GM19240 (cell line): ENCODE measurements at regions not wholly inside any gene's neighbourhood (a gene's known extent, or its start where the extent isn't known, plus 50 kb on each side); places are given as distances from the start of the nearest gene placed in this dataset.

Source experiments
- DNase-seq: peaks from one replicate; pipeline ENCODE4 v3.0.0; 2011; ENCODE audit warnings: low spot score; ENCODE audit not compliant: insufficient read length

DNA sequence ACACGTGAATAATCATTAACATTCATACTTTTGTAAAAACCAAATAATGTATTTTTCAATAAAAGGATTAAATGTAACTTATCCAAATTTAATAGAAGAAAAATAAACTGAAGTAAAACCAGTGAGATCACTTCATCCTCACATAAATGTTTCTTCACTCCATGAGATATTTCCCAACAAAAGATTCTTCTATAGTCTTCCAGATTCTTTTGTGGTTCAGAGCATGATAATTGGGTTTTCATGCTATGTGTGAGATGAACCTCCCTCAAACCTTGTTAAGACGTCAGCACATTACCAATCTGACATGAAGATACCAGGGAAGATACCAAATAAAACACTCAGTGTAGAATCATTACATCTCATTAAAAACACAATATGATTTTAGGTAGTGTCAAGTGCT lies 62.9 kb upstream of the OXGR1 start:
- no peak for DNase-seq

GRCh38 chr13:97058391-97058790 lies 64.1 kb upstream of the OXGR1 start:
- DNase-seq = no peak

- DNase-seq = no peak
These were observed 64.7 kb upstream of the OXGR1 start for GRCh38 chr13:97058926-97059325.

DNA sequence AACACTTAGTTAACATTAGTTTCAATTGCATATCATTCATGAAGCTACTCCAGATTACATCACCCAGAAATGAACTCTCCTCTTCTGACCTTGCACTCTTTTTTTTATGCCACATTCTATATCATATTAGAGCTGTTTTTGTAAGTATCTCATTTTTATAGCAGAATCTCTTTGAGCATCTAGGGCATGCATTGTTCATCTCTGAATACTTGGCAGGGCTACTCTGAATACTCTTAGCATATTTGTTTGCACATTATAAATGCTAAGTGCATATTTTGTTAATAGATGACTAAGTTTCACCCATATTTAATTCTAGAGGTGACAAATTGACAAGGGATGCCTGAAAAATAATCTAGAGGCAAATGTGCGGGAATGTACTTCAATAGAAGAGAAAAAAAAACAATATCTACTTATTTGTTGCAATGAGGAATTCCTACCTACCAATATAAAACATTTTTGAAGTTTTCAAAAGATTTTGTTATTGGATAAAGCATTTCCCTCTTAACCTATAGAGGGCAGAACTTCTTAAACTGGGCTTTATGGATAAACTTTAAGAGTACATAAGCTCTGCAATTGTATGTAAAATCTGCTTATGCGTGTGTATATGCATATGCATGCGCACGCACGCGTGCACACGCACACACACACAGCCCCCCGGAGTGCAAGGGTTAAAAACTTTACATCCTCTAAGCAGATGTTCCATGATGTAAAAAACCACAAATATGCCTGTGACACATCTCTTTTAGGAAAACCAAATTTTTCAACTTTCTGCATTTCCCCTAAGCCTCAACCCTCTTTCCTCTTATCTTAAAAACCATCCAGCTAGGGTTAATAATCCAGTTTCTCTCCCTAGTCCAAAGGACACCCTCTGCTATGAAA lies 73.0 kb upstream of the OXGR1 start:
- DNase-seq = no peak

GRCh38 chr13:97068151-97068550 lies 73.9 kb upstream of the OXGR1 start:
- DNase-seq = no peak

DNA sequence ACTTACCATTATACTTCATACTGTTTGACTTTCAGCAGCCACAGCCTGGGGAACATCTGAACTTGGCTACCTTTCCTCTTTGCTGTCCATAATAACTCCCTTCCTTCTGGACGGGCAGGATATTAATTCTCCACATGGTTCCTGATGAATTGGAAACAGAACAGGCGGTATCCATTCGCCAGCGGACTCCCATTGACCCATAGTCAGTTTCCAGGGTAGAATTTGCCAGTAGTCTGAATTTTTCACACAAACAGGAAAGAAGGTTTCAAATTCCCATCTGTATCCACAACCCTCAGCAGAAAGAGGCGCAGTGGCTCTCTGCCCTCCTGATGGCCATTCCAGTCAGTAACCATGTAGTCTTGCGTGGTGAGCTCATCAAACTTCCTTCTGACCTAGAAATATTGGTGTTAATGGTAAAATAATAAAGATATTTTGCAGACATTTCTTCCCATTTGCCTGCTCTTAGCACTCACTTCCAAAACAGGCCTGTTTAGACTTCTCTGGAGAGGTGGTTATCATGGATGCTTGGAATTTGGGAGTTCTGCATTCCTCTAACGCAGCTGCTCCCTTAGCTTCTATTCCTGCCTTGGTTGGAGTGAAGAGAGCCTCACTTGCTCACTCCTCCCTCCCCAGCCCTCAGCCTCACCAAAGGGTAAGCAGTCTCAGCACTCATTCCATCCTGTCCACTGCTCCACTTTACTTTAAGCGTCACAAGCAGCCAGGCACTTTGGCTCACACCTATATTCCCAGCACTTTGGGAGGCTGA lies 75.0 kb upstream of the OXGR1 start:
- DNase-seq = no peak

GRCh38 chr13:97072297-97072696 lies 78.0 kb upstream of the OXGR1 start:
- DNase-seq = no peak

DNA sequence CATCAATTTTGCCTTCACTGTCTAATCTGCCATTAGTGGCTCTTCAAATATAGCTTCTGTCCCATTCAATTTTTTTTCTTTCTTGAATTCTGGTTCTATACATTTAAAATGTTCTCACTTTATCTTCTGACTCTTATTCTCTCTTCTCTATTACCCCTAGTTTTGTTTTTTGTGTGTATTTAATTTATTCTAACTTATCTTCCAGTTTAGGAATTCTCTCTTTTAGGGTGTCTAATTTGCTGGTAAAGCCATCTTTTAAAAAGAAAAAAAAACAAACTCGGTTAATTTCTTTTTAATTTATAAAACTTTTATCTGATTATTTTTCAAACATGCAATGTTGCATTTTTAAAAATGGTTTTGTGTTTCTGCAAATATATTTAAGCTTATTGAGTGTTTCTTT lies 80.3 kb upstream of the OXGR1 start:
- no peak for DNase-seq

DNA sequence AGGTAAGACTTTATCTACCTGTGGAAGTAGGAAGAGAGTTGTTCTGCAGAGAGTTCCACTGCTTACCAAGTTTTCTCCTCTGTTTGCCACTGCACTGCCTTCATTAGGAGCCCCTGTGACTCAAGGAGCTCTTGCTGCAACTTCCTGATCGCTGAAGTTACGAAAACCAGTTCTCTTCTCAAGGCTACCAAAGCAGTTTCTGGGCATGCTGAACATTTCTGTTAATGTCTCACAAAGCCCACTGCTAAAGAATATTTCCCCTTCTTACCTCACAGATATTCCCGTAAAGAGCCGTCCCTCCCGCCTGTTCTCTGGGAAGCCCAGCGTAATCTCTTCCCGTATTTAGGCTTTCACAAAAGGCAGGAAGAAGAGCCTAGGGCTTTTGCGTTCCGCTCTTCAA lies 82.6 kb upstream of the OXGR1 start:
- no peak for DNase-seq

GRCh38 chr13:97077341-97077740 lies 83.1 kb upstream of the OXGR1 start:
- DNase-seq = no peak

- no peak for DNase-seq
These were observed 85.5 kb upstream of the OXGR1 start for GRCh38 chr13:97079726-97080125.

DNA sequence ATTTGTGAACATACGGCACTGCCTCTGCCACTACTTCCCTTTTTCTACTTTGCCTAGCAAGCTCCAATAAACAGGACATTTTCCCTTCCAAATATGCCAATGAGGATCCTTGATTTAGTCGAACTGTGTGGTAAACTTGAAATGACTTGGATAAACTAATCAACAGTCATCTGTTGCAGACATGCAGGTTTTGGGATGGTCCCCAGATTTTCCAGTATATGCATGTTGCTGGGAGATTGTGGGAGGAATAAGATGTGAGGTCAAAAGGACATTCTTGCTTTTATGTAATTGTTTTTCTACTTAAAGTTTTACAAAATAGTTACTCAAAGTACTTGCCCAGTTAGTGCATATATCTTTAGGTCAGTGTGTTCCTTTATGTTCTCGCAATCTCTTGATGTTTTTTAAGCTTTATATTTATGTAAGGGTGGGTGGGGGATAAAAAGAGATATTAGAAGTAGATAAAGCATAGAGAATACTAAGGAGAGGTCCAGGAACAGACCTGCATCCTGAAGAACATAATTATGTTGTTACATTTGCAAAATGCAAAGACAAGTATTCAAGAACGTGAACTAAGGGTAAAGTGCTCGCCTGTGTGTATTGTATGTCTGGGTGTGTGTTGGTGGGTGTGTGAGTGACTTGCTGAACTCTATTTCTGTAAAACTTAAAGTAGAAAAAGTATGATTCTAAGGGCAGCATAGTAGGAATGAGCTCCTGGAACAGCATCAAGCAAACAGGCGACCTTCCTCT lies 88.4 kb upstream of the OXGR1 start:
- DNase-seq = no peak

DNA sequence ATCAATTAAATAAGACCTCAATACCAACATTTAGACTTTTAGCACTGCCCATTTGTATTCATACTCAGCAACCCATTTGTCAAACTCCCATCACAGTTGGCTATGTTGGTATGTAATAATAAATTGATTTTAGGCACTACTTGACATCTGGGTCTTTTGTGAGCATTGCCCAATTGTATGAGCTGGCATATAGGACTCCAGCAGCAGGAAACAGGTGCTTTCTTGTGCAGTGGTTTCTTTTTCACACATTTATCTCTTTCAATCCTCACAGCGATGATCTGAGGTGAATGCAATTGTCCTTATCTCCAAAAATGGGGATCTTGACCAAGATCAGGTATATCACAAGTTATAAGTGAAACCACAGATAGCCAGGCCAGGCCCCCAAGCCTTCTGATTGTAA lies 96.9 kb upstream of the OXGR1 start:
- no peak for DNase-seq

GRCh38 chr13:97100821-97101220 lies 106.5 kb upstream of the OXGR1 start:
- DNase-seq = no peak

GRCh38 chr13:97101912-97102708 lies 107.8 kb upstream of the OXGR1 start:
- DNase-seq = no peak

- DNase-seq = no peak
These were observed 112.0 kb upstream of the OXGR1 start for GRCh38 chr13:97106323-97106722.

GRCh38 chr13:97107815-97108529 lies 113.7 kb upstream of the OXGR1 start:
- DNase-seq = no peak

DNA sequence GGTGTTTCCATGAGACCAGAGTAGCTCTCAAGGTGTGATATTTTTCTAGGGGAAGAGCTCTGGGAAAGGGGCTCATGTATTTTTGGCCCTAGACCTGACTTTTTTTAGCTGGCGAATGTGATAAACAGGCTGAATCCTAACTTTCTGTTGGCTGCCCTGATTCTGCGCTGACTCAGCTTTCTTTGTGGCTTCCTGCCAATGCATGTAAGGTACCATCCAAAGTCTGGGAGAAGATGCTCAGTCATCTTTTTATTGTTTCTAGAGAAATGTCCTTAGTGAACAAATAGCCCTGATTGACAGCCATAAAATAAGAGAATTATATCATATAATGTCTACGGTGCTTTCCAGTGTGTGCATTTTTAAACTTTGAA lies 113.6 kb upstream of the MBNL2 start:
- DNase-seq = no peak

- DNase-seq = no peak
These were observed 112.9 kb upstream of the MBNL2 start for GRCh38 chr13:97109256-97109655.

DNA sequence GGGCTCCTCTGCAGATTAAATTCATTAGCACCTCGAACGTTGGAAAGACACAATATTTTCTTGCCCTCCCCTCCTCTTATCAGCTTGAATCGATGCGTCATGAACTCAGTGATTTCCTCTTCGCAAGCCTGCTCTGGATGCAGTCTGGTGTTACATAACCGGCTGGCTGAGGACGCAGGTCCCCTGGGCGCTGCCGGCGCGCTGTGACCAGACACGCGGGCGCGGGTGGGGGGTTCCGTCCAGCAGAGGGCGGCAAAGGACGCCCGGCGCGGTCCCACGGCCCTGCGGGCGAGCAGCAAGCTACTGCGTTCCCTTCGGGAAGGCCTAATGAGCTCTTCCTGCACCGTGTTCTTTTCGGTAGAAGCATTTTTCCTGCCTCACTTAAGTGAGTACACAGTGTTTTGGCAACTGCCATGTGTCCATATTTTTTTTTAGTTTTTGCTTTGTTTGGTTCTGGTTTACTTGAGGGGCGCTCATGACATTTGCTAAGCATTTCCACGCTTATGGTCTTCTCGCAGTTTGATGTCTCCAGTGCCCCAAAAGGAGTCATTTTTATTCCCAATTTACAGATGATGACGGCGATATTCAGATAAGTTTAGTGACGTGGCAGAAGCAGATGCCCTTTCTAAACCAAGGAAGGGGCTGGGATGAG lies 112.2 kb upstream of the MBNL2 start:
- DNase-seq = peak; percentile 56
